ENCODE measurements at regions not wholly inside any gene's neighbourhood (a gene's known extent, or its start where the extent isn't known, plus 50 kb on each side); places are given as distances from the start of the nearest gene placed in this dataset.

DNA sequence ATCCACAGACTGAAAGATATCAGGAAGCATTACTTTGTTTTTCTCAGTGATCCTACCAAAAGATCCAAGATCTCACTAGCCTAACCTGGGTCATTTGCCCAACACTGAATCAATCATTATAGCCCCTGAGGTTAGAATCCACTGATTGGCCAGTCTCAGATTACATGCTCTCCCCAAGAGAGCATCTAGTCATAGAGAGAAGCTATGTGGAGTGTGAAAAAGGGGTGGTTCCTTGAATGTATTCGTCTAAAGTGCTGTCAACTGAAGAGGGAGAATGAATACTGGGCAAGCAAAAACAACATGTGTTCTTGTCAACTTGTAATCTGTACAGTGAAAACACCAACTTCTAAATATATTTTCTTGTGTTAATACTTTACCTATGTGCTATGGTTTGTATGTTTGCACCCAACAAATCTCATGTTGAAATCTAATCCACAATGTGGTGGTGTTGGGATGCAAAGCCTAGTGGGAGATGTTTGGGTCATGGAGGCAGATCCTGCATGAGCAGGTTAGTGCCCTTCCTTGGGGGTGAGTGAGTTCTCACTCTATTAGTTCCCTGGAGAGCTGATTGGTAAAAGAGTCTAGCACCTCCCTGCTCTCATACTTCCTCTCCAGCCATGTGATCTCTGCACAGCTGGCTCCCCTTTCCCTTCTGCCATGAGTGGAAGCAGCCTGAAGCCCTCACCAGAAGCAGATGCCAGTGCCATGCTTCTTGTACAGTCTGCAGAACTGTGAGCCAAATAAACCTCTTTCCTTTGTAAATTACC lies 60.3 kb upstream of the PJA2 start:
- no peak for TF ChIP-seq EZH2phosphoT487 (IDR thresholded peaks at IDR 0.05; ENCODE audit: borderline replicate concordance, low read length)
- TF ChIP-seq, protein P1, sequence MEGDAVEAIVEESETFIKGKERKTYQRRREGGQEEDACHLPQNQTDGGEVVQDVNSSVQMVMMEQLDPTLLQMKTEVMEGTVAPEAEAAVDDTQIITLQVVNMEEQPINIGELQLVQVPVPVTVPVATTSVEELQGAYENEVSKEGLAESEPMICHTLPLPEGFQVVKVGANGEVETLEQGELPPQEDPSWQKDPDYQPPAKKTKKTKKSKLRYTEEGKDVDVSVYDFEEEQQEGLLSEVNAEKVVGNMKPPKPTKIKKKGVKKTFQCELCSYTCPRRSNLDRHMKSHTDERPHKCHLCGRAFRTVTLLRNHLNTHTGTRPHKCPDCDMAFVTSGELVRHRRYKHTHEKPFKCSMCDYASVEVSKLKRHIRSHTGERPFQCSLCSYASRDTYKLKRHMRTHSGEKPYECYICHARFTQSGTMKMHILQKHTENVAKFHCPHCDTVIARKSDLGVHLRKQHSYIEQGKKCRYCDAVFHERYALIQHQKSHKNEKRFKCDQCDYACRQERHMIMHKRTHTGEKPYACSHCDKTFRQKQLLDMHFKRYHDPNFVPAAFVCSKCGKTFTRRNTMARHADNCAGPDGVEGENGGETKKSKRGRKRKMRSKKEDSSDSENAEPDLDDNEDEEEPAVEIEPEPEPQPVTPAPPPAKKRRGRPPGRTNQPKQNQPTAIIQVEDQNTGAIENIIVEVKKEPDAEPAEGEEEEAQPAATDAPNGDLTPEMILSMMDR (IDR thresholded peaks at IDR 0.05; ENCODE audit: low read depth, low read length, poor library complexity, severe bottlenecking): no peak
- Histone ChIP-seq H3K4me3 (ENCODE audit: low read length) (no peak overlapping the region), H3K9me2 (replicated peaks; ENCODE audit: control insufficient read depth, low read length) (no peaks in the 10 kb centered on the region), H4K20me1 (ENCODE audit: control insufficient read depth, insufficient read depth, low read depth, low read length) (no peaks in the 10 kb centered on the region), H3K36me3 (ENCODE audit: control insufficient read depth, low read length) (no peaks in the 10 kb centered on the region), H3K27me3 (ENCODE audit: control insufficient read depth, low read length) (peaks cover 3% of the 10 kb centered on the region; the same call in 1 of the 2 replicates), H3K4me2 (ENCODE audit: low read length) (no peak overlapping the region), H3K9me3 (ENCODE audit: control insufficient read depth, insufficient read depth, low read length) (no peaks in the 10 kb centered on the region), H3K27ac (ENCODE audit: low read depth, low read length) (no peak overlapping the region), H3K4me1 (ENCODE audit: control insufficient read depth, low read length) (peaks cover 11% of the 10 kb centered on the region), H3K79me2 (ENCODE audit: control insufficient read depth, low read length) (no peaks in the 10 kb centered on the region), H3F3A (ENCODE audit: control insufficient read depth, insufficient read depth) (no peaks in the 10 kb centered on the region)

DNA sequence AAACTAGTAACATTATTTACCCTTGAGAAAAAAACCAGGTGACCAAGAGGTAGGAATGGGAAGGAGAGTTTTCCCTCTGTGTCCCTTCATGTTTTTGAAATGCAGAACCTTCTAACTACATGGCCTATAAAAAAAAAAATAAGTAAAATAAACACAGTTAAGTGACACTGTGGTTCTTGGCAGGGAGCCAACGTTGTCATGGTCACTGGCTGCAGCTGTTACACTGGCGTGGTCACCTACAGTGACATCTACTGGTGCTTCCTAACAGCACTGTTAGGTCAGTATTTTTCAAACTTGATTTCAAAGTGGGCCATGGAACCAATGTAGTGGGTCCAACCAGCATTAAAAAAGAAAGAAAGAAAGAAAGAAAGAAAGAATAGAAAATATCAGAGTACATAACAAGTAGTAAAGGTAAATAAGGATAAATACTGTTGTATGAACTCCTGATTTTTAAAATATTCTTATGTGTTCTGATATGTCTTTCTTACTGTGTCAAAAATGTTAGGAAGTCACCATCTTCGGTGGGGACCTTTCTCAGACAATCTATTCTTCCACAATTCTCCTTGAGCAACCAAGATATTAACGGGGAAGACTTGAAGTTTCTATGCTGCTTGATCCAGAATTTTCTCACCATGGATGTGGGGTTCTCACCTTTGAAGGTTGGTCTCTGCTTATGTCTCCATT lies 59.1 kb upstream of the PJA2 start:
- no peaks in the 10 kb centered on the region for H3K36me3 ChIP-seq (ENCODE audit: control insufficient read depth, low read length)
- TF ChIP-seq EZH2phosphoT487 (IDR thresholded peaks at IDR 0.05; ENCODE audit: borderline replicate concordance, low read length): no peak
- TF ChIP-seq, protein P1 (IDR thresholded peaks at IDR 0.05; ENCODE audit: low read depth, low read length, poor library complexity, severe bottlenecking): peak; percentile 71
- H3K79me2 ChIP-seq (ENCODE audit: control insufficient read depth, low read length): no peaks in the 10 kb centered on the region
- peaks cover 3% of the 10 kb centered on the region; the same call in 1 of the 2 replicates for H3K27me3 ChIP-seq (ENCODE audit: control insufficient read depth, low read length)
- peaks cover 11% of the 10 kb centered on the region for H3K4me1 ChIP-seq (ENCODE audit: control insufficient read depth, low read length)
- H3K9me2 ChIP-seq (replicated peaks; ENCODE audit: control insufficient read depth, low read length): no peaks in the 10 kb centered on the region
- no peak overlapping the region for H3K4me3 ChIP-seq (ENCODE audit: low read length)
- no peak overlapping the region for H3K27ac ChIP-seq (ENCODE audit: low read depth, low read length)
- H3F3A ChIP-seq (ENCODE audit: control insufficient read depth, insufficient read depth): no peaks in the 10 kb centered on the region
- H3K9me3 ChIP-seq (ENCODE audit: control insufficient read depth, insufficient read depth, low read length): no peaks in the 10 kb centered on the region
- H3K4me2 ChIP-seq (ENCODE audit: low read length): peak overlapping the region; percentile 23
- H4K20me1 ChIP-seq (ENCODE audit: control insufficient read depth, insufficient read depth, low read depth, low read length): no peaks in the 10 kb centered on the region

- Histone ChIP-seq H3F3A (ENCODE audit: control insufficient read depth, insufficient read depth) (no peaks in the 10 kb centered on the region), H3K27ac (ENCODE audit: low read depth, low read length) (no peak overlapping the region)
- TF ChIP-seq EZH2phosphoT487 (IDR thresholded peaks at IDR 0.05; ENCODE audit: borderline replicate concordance, low read length): no peak
- TF ChIP-seq, protein P1 (IDR thresholded peaks at IDR 0.05; ENCODE audit: low read depth, low read length, poor library complexity, severe bottlenecking): no peak
These were observed 58.5 kb upstream of the PJA2 start for GRCh38 chr5:109468288-109468676.

More at GRCh38 chr5:109468288-109468676, 58.5 kb upstream of the PJA2 start:
- H3K9me2 ChIP-seq (replicated peaks; ENCODE audit: control insufficient read depth, low read length): no peaks in the 10 kb centered on the region
- H3K4me1 ChIP-seq (ENCODE audit: control insufficient read depth, low read length): peaks cover 11% of the 10 kb centered on the region
- H3K4me3 ChIP-seq (ENCODE audit: low read length): no peak overlapping the region
- H3K4me2 ChIP-seq (ENCODE audit: low read length): peak overlapping the region; percentile 23
- H4K20me1 ChIP-seq (ENCODE audit: control insufficient read depth, insufficient read depth, low read depth, low read length): no peaks in the 10 kb centered on the region
- H3K79me2 ChIP-seq (ENCODE audit: control insufficient read depth, low read length): no peaks in the 10 kb centered on the region
- H3K27me3 ChIP-seq (ENCODE audit: control insufficient read depth, low read length): peaks cover 3% of the 10 kb centered on the region; the same call in 1 of the 2 replicates
- no peaks in the 10 kb centered on the region for H3K9me3 ChIP-seq (ENCODE audit: control insufficient read depth, insufficient read depth, low read length)
- H3K36me3 ChIP-seq (ENCODE audit: control insufficient read depth, low read length): no peaks in the 10 kb centered on the region

Measured in DOHH2 (cell line).